GM12878 (cell line): ENCODE measurements at regions not wholly inside any gene's neighbourhood (a gene's known extent, or its start where the extent isn't known, plus 50 kb on each side); places are given as distances from the start of the nearest gene placed in this dataset.

Experiments used
- CUX1 ChIP-seq: IDR thresholded peaks from 2 replicates; pipeline ENCODE4 v1.6.1; 2012; ENCODE audit warnings: improper control_type of control experiment, low read depth, low read length; ENCODE audit not compliant: insufficient replicate concordance
- FOXM1 ChIP-seq: IDR thresholded peaks from 2 replicates; pipeline ENCODE4 v1.6.1; 2012; ENCODE audit warnings: low read depth, mild to moderate bottlenecking, inconsistent platforms, low read length, moderate library complexity
- TF ChIP-seq, protein P1 (sequence below): fragments of 450-650 bp; IDR thresholded peaks from 2 replicates; pipeline ENCODE4 v1.6.1; 2016; ENCODE audit warnings: mild to moderate bottlenecking, moderate library complexity, borderline replicate concordance

GRCh38 chr9:26744191-26744965, 148.2 kb downstream of the CAAP1 start (continued):
- TF ChIP-seq, protein P1, sequence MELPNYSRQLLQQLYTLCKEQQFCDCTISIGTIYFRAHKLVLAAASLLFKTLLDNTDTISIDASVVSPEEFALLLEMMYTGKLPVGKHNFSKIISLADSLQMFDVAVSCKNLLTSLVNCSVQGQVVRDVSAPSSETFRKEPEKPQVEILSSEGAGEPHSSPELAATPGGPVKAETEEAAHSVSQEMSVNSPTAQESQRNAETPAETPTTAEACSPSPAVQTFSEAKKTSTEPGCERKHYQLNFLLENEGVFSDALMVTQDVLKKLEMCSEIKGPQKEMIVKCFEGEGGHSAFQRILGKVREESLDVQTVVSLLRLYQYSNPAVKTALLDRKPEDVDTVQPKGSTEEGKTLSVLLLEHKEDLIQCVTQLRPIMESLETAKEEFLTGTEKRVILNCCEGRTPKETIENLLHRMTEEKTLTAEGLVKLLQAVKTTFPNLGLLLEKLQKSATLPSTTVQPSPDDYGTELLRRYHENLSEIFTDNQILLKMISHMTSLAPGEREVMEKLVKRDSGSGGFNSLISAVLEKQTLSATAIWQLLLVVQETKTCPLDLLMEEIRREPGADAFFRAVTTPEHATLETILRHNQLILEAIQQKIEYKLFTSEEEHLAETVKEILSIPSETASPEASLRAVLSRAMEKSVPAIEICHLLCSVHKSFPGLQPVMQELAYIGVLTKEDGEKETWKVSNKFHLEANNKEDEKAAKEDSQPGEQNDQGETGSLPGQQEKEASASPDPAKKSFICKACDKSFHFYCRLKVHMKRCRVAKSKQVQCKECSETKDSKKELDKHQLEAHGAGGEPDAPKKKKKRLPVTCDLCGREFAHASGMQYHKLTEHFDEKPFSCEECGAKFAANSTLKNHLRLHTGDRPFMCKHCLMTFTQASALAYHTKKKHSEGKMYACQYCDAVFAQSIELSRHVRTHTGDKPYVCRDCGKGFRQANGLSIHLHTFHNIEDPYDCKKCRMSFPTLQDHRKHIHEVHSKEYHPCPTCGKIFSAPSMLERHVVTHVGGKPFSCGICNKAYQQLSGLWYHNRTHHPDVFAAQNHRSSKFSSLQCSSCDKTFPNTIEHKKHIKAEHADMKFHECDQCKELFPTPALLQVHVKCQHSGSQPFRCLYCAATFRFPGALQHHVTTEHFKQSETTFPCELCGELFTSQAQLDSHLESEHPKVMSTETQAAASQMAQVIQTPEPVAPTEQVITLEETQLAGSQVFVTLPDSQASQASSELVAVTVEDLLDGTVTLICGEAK = no peak
- TF ChIP-seq FOXM1 (no peak), CUX1 (no peak)
